Sigmoid colon (tissue), 4 donors: ENCODE measurements at regions not wholly inside any gene's neighbourhood (a gene's known extent, or its start where the extent isn't known, plus 50 kb on each side); places are given as distances from the start of the nearest gene placed in this dataset.

Experiments
- CTCF ChIP-seq, 4 experiments: fragments of 450-650 bp in 3 of 4; fragments of 200-600 bp in 1 of 4; IDR thresholded peaks; one replicate each; pipeline ENCODE4 v1.5.1; 2016 to 2019; ENCODE audit warnings: antibody characterized with exemption in 4 of 4, mild to moderate bottlenecking in 3 of 4, moderate library complexity in 2 of 4
- EP300 ChIP-seq, 4 donors: sonication (generic); formaldehyde crosslinking; IDR thresholded peaks; one replicate each; pipeline ENCODE4 v1.6.1; 2017; ENCODE audit warnings: antibody characterized with exemption in 4 of 4
- POLR2A ChIP-seq, 2 donors: fragments of 450-650 bp; IDR thresholded peaks; one replicate each; pipeline ENCODE4 v1.6.1; 2016; ENCODE audit warnings: antibody characterized with exemption in 2 of 2, mild to moderate bottlenecking in 2 of 2, moderate library complexity in 2 of 2
- POLR2AphosphoS5 ChIP-seq, 4 donors: sonication (generic); formaldehyde crosslinking; IDR thresholded peaks; one replicate each; pipeline ENCODE4 v1.6.1; 2017; ENCODE audit warnings: antibody characterized with exemption in 4 of 4

DNA sequence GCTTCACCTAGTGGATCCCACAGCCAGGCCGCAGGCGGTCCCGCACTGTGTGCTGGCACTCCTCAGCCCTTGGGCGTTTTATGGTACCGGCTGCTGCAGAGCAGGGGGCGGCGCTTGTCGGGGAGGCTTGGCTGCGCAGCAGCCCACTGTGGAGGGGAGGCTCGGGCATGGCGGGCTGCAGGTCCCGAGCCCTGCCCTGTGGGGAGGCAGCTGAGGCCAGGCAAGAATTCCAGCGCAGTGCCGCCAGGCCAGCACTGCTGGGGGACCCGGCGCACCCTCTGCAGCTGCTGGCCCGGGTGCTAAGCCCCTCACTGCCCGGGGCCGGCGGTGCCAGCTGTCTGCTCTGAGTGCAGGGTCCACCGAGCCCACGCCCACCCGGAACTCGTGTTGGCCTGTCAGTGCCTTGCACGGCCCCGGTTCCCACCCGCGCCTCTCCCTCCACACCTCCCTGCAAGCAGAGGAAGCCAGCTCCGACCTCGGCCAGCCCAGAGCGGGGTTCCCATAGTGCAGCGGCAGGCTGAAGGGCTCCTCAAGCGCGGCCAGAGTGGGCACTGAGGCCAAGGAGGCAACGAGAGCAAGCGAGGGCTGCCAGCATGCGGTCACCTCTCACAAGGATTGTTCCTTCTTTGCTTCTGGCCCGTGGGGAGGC, 435.0 kb upstream of the ATP10A start:
- TF ChIP-seq CTCF (IDR thresholded peaks at IDR 0.05) = no peak
- no peak for TF ChIP-seq POLR2A (IDR thresholded peaks at IDR 0.05)
- TF ChIP-seq POLR2AphosphoS5 (IDR thresholded peaks at IDR 0.05) = no peak
- TF ChIP-seq EP300 (IDR thresholded peaks at IDR 0.05) = no peak
